Activated B cell treated with CpG ODN at 0.5 μM for 24 hours (primary cell): ENCODE measurements at regions not wholly inside any gene's neighbourhood (a gene's known extent, or its start where the extent isn't known, plus 50 kb on each side); places are given as distances from the start of the nearest gene placed in this dataset.
"Not testable (repeated sequence)": the region's sequence is repeated elsewhere in the genome, so short reads cannot be mapped to it uniquely, and the experiment has no call there.

ENCODE experiments used
- ATAC-seq: fragments of 200-7000 bp; cut with Tn5 transposase; one replicate; pipeline ENCODE4 v1.10.0; 2021; ENCODE audit warnings: low read depth, mild to moderate bottlenecking, moderate library complexity
- CTCF ChIA-PET: fragments of 350-600 bp; sonication (Branson Sonifier 250); formaldehyde crosslinking; loops from one replicate; lab custom pipeline; 2021; ENCODE audit warnings: antibody characterized with exemption; lab: Charles Lee
- POLR2A ChIA-PET: fragments of 350-600 bp; sonication (Branson Sonifier 250); formaldehyde crosslinking; loops from one replicate; lab custom pipeline; 2021; ENCODE audit warnings: antibody characterized with exemption; lab: Charles Lee
- DNase-seq: peaks from one replicate; pipeline ENCODE4 v3.0.0; 2022
- H3K27ac Mint-ChIP-seq: one replicate; pipeline ENCODE4 v1.8.0; 2020; ENCODE audit warnings: mixed read lengths
- H3K27me3 Mint-ChIP-seq: one replicate; pipeline ENCODE4 v1.8.0; 2021; ENCODE audit warnings: mixed read lengths
- H3K36me3 Mint-ChIP-seq: one replicate; pipeline ENCODE4 v1.8.0; 2021; ENCODE audit warnings: low read depth, mixed read lengths
- H3K4me1 Mint-ChIP-seq: one replicate; pipeline ENCODE4 v1.8.0; 2021; ENCODE audit warnings: mixed read lengths
- H3K4me3 Mint-ChIP-seq: one replicate; pipeline ENCODE4 v1.8.0; 2020; ENCODE audit warnings: mild to moderate bottlenecking, mixed read lengths
- H3K9me3 Mint-ChIP-seq: one replicate; pipeline ENCODE4 v1.8.0; 2020; ENCODE audit warnings: mixed read lengths
- intact Hi-C: fragments of 100-400 bp; cut with micrococcal nuclease; formaldehyde crosslinking; loops from one replicate; pipeline ENCODE4 v1.15.1; 2024
- TF ChIP-seq, protein P1 (sequence below): fragments of 200-600 bp; IDR thresholded peaks from one replicate; pipeline ENCODE4 v1.8.0; 2022; ENCODE audit warnings: antibody characterized with exemption, mild to moderate bottlenecking

GRCh38 chr6:130494729-130495128 lies 128.9 kb downstream of the TMEM200A start:
- Mint-ChIP-seq H3K27me3 (no peaks in the 10 kb centered on the region), H3K9me3 (peaks cover 9% of the 10 kb centered on the region), H3K4me3 (no peak overlapping the region), H3K4me1 (no peaks in the 10 kb centered on the region), H3K27ac (no peak overlapping the region), H3K36me3 (no peaks in the 10 kb centered on the region)
- DNase-seq (no peak), ATAC-seq (no peak)
- TF ChIP-seq, protein P1, sequence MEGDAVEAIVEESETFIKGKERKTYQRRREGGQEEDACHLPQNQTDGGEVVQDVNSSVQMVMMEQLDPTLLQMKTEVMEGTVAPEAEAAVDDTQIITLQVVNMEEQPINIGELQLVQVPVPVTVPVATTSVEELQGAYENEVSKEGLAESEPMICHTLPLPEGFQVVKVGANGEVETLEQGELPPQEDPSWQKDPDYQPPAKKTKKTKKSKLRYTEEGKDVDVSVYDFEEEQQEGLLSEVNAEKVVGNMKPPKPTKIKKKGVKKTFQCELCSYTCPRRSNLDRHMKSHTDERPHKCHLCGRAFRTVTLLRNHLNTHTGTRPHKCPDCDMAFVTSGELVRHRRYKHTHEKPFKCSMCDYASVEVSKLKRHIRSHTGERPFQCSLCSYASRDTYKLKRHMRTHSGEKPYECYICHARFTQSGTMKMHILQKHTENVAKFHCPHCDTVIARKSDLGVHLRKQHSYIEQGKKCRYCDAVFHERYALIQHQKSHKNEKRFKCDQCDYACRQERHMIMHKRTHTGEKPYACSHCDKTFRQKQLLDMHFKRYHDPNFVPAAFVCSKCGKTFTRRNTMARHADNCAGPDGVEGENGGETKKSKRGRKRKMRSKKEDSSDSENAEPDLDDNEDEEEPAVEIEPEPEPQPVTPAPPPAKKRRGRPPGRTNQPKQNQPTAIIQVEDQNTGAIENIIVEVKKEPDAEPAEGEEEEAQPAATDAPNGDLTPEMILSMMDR, result no peak
- POLR2A ChIA-PET, result no interaction called here
- intact Hi-C loops, result no loop called here
- CTCF ChIA-PET, result no interaction called here

- Mint-ChIP-seq H3K36me3 (no peaks in the 10 kb centered on the region), H3K27me3 (no peaks in the 10 kb centered on the region), H3K27ac (no peak overlapping the region), H3K9me3 (no peaks in the 10 kb centered on the region), H3K4me3 (no peak overlapping the region), H3K4me1 (no peaks in the 10 kb centered on the region)
- DNase-seq, result no peak
- TF ChIP-seq, protein P1, result no peak
- CTCF ChIA-PET, result no interaction called here
- no peak for ATAC-seq
- POLR2A ChIA-PET, result no interaction called here
- intact Hi-C loops, result no loop called here
These were observed 134.9 kb downstream of the TMEM200A start for GRCh38 chr6:130500693-130501092.

- Mint-ChIP-seq H3K4me1 (no peaks in the 10 kb centered on the region), H3K4me3 (no peak overlapping the region)
These were observed 137.3 kb downstream of the TMEM200A start for GRCh38 chr6:130503146-130503545.

GRCh38 chr6:130505808-130506598 lies 140.2 kb downstream of the TMEM200A start:
- DNase-seq (no peak), ATAC-seq (no peak)
- ChIA-PET CTCF (no interaction called here), POLR2A (no interaction called here)
- Mint-ChIP-seq H3K36me3 (no peaks in the 10 kb centered on the region), H3K4me1 (no peaks in the 10 kb centered on the region), H3K4me3 (no peak overlapping the region), H3K9me3 (no peaks in the 10 kb centered on the region), H3K27ac (no peak overlapping the region), H3K27me3 (no peaks in the 10 kb centered on the region)
- TF ChIP-seq, protein P1, result no peak
- intact Hi-C loops, result no loop called here

More at GRCh38 chr6:130503146-130503545, 137.3 kb downstream of the TMEM200A start:
- CTCF ChIA-PET, result no interaction called here
- no peaks in the 10 kb centered on the region for H3K9me3 Mint-ChIP-seq
- TF ChIP-seq, protein P1, result no peak
- H3K27me3 Mint-ChIP-seq, result no peaks in the 10 kb centered on the region
- ATAC-seq, result no peak
- no peak overlapping the region for H3K27ac Mint-ChIP-seq
- intact Hi-C loops, result no loop called here
- POLR2A ChIA-PET, result no interaction called here
- H3K36me3 Mint-ChIP-seq, result no peaks in the 10 kb centered on the region
- no peak for DNase-seq

- H3K9me3 Mint-ChIP-seq, POLR2A ChIA-PET, ATAC-seq, H3K4me3 Mint-ChIP-seq, H3K4me1 Mint-ChIP-seq, intact Hi-C loops, H3K27me3 Mint-ChIP-seq, H3K36me3 Mint-ChIP-seq, DNase-seq, H3K27ac Mint-ChIP-seq, CTCF ChIA-PET: not testable (repeated sequence)
These were observed 141.3 kb downstream of the TMEM200A start for GRCh38 chr6:130507005-130507665.
